ENCODE measurements at regions not wholly inside any gene's neighbourhood (a gene's known extent, or its start where the extent isn't known, plus 50 kb on each side); places are given as distances from the start of the nearest gene placed in this dataset.

DNA sequence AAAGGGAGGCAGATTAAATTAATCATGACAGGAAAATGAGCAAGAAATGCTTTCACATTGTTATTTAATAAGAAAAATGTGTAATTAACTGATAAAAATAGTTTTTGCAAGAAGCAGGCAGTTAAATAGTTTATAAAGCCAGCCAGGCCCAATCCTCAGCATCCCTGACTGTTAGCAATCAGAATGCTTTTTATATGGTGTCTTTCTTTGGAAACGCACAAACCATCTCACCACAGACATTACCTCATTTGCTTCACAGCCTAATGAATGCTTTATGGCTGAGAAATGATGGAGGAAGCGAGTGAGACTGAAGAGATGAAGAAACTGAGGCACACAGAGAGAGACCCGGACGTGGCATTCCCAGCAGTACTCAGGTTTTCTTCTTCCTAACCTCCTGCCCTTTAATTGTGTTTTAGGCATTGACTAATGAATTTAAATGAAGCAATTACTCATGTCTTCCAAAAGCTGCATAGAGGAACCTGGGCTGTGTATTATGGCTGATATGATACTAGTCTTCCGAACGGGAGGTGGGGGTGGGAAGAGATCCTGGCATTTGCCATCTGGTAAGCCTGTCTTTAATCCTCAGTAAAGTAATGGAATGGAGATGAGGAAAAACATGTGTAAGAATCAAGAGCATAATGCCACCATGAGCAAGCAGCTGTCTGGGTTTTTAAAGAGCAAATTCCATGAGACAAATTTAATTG lies 116.1 kb upstream of the LMO4 start:
- in situ Hi-C loops (cut with HindIII; ENCODE audit: low pct_unique_long_range_greater_than_20kb, low sequenced_read_pairs) = no loop called here

DNA sequence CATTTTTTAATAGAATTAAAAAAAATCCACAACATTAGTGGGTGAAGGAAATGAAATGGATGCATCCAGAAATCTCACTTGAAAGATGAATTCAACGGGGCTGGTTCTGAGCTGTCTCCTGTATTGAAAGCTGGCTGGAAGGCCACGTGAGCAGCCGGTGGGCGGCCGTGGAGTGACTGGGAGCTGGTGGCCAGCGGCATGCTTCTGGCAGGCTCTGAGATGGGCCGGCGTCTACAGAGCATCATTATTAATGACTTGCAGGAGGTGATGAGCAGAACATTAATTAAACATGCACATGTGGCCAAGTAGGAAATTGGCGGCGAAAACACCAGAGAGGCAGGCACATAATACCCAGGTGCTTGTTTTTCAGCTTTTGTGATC lies 115.6 kb upstream of the LMO4 start:
- no peak for DNase-seq (ENCODE audit: low read depth)
- in situ Hi-C loops (cut with HindIII; ENCODE audit: low pct_unique_long_range_greater_than_20kb, low sequenced_read_pairs) = no loop called here

More for the DNA sequence above, 116.1 kb upstream of the LMO4 start:
- DNase-seq (ENCODE audit: low read depth) = no peak

DNA sequence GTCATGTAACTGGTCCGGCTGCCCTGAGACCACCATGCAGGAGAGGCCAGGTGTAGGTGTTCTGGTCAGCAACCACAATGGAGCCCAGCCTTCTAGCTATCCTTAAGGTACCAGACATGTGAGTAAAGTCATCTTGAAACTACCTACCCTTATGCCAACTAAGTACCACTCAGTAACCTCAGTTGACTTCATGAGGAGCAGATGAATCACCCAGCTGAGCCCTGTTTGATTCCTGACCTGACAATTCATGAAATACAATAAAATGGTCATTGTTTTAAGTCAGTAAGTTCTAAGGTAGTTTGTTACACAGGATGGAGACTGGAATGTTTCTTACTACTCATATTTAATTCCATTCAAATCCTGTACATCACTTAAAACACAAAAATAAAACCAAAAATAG lies 113.1 kb upstream of the LMO4 start:
- no peak for DNase-seq (ENCODE audit: low read depth)
- in situ Hi-C loops (cut with HindIII; ENCODE audit: low pct_unique_long_range_greater_than_20kb, low sequenced_read_pairs) = no loop called here

DNA sequence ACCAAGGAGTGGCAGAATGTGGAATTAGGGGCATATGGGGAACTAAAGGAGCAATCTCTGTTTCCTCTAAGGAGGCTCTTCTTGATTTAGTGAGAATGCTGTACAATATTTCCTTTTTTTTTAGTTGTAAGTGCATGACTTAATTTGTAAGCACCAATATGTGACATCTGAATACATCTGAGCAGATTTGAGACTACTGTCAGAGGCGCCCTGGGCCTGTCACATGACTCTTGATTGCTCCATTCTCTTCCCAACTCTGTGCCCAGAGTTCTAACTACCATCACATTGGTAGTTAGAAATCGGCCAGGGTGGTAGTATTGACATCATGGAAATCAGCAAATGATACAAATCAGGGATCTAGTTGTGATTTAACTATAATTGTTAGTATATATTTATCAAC lies 110.1 kb upstream of the LMO4 start:
- in situ Hi-C loops (cut with HindIII; ENCODE audit: low pct_unique_long_range_greater_than_20kb, low sequenced_read_pairs) = no loop called here
- DNase-seq (ENCODE audit: low read depth) = no peak

DNA sequence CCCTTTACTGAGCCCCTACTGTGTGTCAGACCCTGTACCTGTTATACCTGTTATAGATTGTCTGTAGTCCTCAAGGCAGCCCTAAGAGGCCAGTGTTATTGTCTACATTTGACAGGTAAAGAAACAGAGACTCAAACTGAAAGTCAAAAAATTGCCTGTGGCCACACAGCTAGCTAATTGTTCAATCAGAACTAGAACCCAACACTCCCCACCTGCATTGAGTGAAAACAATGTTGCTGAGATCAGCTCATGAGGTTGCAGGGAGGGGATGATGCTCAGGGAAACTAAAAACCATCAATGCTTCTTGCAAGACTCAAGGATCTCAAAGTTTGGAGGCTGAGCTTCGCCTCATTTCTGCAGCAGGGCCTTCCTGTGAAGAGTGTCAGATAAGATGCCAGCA lies 109.5 kb upstream of the LMO4 start:
- in situ Hi-C loops (cut with HindIII; ENCODE audit: low pct_unique_long_range_greater_than_20kb, low sequenced_read_pairs) = no loop called here
- no peak for DNase-seq (ENCODE audit: low read depth)

DNA sequence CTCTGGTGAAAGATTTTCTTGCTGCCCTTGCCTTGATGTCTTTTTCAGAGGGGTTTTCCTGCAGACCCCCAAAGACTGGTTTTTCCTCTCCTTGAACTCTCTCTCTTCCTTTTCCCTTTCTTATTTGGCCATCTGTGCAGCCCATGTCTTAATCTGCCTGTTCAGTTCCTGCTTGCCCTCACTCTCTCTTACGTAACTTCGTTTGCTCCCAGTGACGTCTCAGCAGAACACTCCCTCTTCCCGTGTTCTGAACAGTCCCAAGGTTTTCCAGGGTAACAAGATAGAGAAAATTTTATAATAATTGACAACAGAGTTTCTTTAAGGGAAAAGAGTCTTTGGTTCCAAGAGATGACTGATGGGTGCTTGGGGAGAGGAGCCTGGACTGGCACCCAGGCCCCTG lies 109.1 kb upstream of the LMO4 start:
- in situ Hi-C loops (cut with HindIII; ENCODE audit: low pct_unique_long_range_greater_than_20kb, low sequenced_read_pairs) = no loop called here
- DNase-seq (ENCODE audit: low read depth) = no peak

DNA sequence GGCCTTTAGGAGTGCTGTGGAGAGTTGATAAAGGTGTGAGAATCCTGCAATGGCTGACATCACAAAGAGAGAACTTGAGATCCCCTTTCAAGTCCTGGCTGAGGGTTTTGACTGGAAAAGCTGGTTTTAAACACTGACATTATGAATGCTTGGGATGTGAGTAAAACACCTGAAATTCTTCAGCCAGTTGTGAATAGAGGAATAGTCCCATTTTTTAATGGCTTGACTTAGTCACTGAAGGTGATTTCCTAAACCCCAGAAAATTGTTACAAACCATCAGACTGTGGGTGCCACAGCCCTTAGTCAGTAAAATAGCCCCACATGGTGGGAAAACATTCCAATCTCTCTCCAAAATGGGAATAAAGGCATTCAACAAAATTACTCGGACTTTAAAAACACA lies 107.7 kb upstream of the LMO4 start:
- in situ Hi-C loops (cut with HindIII; ENCODE audit: low pct_unique_long_range_greater_than_20kb, low sequenced_read_pairs) = no loop called here
- no peak for DNase-seq (ENCODE audit: low read depth)

DNA sequence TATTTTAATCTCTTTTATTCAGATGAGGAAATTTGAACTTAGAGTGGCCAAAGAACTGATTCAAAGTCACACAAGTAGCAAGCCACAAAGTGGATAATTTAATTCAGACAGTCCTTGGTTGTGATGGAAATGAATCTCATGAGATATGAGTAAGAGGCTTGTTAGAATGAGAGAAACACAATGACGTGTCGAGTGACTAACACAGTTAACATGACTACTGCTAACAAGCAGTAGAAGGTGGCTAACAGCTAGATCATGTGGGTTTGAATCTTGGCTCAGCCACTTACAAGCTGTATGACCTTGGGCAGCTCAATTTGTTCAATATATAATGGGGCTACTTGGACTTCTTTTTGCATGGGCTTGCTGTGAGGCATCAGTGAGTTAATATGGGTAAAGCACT lies 104.5 kb upstream of the LMO4 start:
- in situ Hi-C loops (cut with HindIII; ENCODE audit: low pct_unique_long_range_greater_than_20kb, low sequenced_read_pairs) = no loop called here
- DNase-seq (ENCODE audit: low read depth) = peak; percentile 77

DNA sequence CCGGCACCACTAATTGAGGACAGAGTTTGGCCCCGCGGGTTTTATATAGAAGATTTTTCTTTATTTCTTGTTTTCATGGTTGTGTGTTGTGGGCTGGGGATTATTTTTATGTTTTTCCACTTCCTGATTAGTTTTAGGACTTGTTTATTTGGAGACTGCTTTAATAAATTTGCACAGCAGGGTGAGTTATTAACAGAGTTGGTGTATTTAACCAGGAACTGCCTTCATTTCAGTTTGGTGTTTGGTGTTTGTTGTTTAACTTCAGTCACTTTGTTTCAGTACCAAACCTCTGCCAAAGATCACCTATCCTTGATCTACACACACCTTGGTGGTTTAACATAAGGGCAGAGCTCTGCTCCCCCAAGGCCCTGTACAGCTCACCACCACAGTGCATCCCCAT lies 103.5 kb upstream of the LMO4 start:
- in situ Hi-C loops (cut with HindIII; ENCODE audit: low pct_unique_long_range_greater_than_20kb, low sequenced_read_pairs) = no loop called here
- DNase-seq (ENCODE audit: low read depth) = no peak

DNA sequence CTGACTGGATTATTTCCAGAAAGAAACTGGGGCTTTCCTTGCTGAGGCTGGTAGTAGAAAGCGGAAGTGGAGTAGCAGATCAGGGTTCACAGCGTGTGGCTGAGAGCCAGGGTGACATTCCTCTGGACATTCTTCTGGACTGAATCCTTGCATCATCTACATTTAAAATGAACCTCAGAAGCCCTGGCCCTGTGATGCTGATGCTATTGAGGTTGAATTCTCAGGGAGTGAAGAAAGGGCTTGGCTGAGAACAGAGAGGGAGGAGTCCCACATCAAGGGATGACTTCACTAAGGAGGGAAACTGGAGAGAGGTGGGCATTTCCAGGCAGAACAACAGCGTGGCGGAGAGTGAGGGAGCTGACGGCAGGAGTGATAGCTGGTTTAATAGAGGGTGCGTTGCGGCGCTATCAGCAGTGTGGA lies 102.3 kb upstream of the LMO4 start:
- in situ Hi-C loops (cut with HindIII; ENCODE audit: low pct_unique_long_range_greater_than_20kb, low sequenced_read_pairs) = no loop called here
- peak; percentile 95 for DNase-seq (ENCODE audit: low read depth)

DNA sequence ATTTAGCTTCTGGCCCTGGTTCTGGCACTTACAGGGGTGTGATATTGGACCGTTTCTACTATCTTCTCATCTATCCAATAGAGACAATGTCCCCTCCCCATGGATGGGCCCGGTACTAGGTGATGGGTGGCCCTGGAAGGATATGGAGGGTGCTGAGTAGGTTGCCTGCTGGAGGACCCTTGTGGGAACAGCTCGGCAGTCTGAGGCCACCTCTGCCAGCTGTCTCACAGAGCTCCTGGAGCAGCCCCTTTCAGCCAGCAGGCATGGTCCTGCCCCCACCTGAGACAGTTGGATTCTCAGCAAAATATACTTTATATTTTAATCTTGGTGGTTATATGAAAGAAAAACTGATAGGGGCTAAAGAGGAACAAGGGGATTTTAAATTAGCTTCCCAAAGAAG lies 101.0 kb upstream of the LMO4 start:
- in situ Hi-C loops (cut with HindIII; ENCODE audit: low pct_unique_long_range_greater_than_20kb, low sequenced_read_pairs) = no loop called here
- no peak for DNase-seq (ENCODE audit: low read depth)

DNA sequence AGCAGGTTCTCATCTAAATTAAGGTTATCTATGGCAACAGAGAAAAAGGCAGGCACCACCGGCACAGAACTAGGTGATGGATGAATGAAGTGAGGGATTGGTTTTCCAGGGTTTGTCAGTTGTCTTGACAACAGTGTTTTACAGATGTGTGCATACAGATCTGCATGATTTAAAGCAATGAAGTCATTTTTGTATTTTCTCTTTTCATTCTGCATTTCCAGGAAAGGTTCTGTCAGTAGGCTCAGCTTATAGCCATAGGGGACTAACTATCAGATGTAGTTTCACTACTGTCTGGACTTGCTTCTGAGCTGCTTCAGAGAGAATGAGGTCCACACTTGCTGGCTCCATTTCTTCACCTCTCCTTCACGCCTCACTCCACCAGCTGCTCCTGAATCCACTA lies 98.2 kb upstream of the LMO4 start:
- in situ Hi-C loops (cut with HindIII; ENCODE audit: low pct_unique_long_range_greater_than_20kb, low sequenced_read_pairs) = no loop called here
- no peak for DNase-seq (ENCODE audit: low read depth)

DNA sequence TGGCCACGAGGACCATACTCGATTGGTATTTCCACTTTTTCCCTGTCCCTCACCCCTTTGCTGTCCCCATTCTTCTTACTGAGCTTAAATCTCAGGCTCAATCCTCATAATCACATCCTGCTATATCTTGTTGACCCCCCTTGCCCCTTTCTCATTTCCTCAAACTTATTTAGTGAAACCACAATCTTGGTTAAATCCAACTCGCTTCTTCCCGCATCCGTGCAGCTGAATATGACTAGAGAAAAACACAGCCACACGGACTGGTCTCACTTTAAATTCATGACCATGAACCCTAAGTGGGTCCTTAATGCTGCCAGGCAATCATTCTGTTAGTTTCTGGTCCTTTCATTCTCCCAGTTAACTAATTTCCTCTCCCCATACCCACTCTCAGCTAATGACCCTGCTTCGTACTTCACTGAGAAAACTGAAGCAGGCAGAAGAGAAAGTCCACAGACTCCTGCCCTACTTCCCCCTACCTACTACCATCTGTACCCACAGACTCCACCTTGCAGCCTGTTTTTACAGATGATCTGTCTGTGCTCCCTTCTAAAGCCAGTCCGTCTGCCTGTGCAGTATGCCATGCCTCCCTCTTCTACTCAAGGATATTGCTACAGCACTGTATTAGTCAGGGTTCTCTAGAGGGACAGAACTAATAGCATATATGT lies 96.8 kb upstream of the LMO4 start:
- no peak for DNase-seq (ENCODE audit: low read depth)
- in situ Hi-C loops (cut with HindIII; ENCODE audit: low pct_unique_long_range_greater_than_20kb, low sequenced_read_pairs) = no loop called here

DNA sequence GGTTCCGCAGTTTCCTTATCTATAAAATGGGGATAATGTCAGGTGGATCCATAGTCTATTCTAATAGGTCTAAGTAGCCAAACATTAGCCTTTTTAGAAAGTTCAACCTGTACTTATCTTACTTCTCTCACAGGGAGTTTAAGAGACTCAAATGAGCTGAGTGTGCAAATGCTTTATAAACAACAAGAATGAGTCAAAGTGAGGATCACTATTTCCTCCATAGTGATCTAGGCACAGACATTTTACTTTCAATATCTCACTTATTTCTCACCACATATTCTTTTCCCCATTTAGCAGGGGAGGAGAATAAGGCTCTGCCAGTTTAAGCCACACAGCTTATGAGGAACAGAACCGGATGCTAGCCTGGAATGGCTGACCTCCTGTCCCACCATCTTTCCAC lies 92.1 kb upstream of the LMO4 start:
- no peak for DNase-seq (ENCODE audit: low read depth)
- in situ Hi-C loops (cut with HindIII; ENCODE audit: low pct_unique_long_range_greater_than_20kb, low sequenced_read_pairs) = no loop called here

DNA sequence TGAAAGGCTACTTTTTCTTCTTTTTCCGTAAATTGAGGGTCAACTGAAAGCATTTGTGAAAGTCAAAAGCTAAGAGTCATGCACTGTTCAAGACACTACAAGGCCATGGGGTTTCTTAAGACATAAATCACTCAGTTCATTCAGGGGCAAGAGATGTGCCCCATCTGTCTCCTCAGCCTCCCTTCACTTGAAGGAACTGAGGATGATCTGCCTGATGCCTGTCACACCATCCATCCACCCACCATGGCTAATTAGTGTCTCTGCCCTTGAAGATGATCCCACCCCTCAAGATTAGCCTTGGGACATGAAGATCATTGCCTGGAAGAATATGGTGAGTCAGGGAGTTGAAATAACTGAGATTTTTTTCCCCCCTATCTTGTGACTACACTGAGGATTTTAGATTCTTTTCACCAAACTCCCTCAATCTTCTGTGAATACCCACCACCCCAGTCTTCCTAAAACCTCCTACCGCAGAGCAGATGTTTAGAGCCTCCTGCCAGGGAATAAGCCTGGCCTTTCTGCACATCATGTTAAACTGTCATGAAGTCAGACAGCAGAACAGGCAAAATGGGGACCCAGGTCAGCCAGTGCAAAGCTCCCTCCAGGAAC lies 88.6 kb upstream of the LMO4 start:
- in situ Hi-C loops (cut with HindIII; ENCODE audit: low pct_unique_long_range_greater_than_20kb, low sequenced_read_pairs) = no loop called here
- DNase-seq (ENCODE audit: low read depth) = no peak

DNA sequence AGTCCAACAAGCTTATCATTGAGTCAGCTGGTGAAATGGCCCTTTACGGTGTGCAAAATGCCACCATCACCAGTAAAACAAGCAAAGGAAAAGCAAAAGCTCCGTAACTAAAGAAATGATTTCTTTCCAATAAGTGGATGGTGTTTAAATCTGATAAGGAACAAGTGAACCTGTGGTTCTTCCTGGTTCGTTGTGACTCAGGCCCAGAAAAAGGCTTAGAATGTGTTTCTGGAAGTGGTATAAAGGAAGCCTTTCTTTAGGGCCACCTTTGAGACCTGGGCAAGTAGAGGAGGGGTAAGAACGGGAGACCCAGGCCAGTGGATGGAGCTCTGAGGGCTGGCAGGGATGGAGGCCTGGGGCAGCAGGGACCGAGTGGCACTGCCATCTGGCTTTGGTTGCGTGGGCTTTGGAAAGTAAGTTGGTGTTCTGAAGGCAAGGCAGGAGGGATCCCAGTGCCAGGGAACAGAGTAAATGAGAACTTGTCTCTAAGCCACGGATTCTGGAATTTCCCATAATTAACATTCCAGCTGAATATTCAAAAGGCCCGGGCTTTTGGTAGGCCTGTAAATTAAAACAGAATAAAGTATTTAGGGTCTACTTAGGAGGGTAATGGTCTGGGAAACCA lies 87.9 kb upstream of the LMO4 start:
- DNase-seq (ENCODE audit: low read depth) = no peak
- in situ Hi-C loops (cut with HindIII; ENCODE audit: low pct_unique_long_range_greater_than_20kb, low sequenced_read_pairs) = no loop called here

DNA sequence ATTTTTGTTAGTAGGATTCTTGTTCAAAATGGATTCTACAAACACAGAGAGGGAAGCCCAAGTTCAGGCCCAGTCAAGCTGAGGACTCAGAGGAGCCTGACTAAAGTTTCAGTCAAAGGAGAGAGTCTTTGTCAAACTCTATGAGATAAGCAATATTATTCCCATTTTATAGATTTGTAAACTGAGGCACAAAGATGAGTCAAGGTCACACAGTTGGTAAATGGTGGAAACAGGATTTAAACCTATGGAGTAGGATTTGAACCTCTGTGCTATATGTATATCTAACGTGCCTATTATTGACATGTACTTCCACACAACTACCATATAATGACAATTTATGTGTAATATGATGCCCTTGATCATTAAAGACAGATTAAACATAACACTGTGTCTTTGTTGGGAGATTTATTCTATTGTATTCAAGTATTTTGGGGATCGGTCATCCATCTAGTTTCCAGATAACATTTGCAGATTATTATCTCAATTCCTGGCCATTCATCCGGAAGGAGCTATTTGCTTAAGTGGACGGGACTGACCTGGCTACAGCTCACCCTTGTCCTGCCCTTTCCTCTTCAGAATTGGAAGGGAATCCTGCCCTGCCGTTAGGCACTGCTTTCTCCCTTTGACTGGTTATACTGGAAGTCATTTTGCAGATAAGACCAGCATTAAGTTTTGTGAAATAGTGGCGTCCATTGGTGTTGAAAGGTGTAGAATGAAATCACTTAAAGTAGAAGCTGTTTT lies 86.1 kb upstream of the LMO4 start:
- peak; percentile 21 for DNase-seq (ENCODE audit: low read depth)
- in situ Hi-C loops (cut with HindIII; ENCODE audit: low pct_unique_long_range_greater_than_20kb, low sequenced_read_pairs) = no loop called here

DNA sequence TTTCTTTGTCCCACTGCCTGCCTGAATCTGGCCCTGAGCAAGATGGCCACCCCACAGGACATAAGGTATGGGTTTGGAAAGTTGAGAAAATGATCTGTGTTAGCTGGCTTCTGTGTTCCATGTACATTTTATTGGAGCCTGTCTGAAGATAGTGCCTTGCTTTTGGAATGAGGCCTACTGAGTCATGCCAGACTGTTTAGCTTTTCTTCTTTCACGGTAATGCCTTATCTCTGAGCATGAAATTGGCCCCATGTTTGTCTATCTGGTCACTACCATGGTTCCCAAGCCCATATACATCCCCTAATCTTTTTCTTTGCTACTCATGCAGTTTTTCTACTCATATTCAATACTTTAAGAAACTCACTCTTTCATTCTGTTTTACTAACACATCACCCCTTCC lies 85.1 kb upstream of the LMO4 start:
- no peak for DNase-seq (ENCODE audit: low read depth)

DNA sequence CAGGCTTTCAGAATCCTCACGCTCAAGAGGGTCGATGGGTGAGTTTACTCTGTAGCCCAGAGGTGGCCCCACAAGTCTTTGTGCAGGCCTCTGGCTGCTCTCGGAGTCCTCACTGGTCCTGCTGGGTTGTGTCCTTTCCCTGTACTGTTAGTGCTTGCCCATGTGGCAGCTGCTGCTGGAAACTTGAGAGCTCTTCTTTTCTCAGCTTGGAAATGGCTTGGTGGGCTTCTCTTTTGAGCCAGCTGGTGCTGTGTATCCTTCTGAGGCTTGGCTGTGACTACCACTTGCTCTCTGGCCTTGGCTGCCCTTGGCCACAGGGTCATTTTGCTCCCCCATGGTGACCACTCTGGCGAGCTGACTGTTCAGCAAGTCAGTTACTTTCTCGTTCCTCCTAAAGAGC lies 82.2 kb upstream of the LMO4 start:
- DNase-seq (ENCODE audit: low read depth) = no peak
- in situ Hi-C loops (cut with HindIII; ENCODE audit: low pct_unique_long_range_greater_than_20kb, low sequenced_read_pairs) = no loop called here

More for the DNA sequence above, 85.1 kb upstream of the LMO4 start:
- in situ Hi-C loops (cut with HindIII; ENCODE audit: low pct_unique_long_range_greater_than_20kb, low sequenced_read_pairs) = no loop called here

Data from Caki2 (cell line).